Ectodermal cell (in vitro differentiated cells): ENCODE measurements at regions not wholly inside any gene's neighbourhood (a gene's known extent, or its start where the extent isn't known, plus 50 kb on each side); places are given as distances from the start of the nearest gene placed in this dataset.

Experiments
- H3K27ac ChIP-seq: 2 replicates; pipeline ENCODE4 v1.7.0; 2013; ENCODE audit warnings: mild to moderate bottlenecking, low read depth, low read length; ENCODE audit not compliant: insufficient read depth, poor library complexity, severe bottlenecking
- H3K27me3 ChIP-seq: 2 replicates; pipeline ENCODE4 v1.7.0; 2013; ENCODE audit warnings: mild to moderate bottlenecking, low read length; ENCODE audit not compliant: insufficient read depth, control insufficient read depth, poor library complexity, severe bottlenecking
- H3K36me3 ChIP-seq: one replicate; pipeline ENCODE4 v1.7.0; 2013; ENCODE audit warnings: low read length; ENCODE audit not compliant: control insufficient read depth, insufficient read depth
- H3K4me1 ChIP-seq: one replicate; pipeline ENCODE4 v1.7.0; 2013; ENCODE audit warnings: low read length; ENCODE audit not compliant: control insufficient read depth, insufficient read depth
- H3K4me3 ChIP-seq: 2 replicates; pipeline ENCODE4 v1.7.0; 2013; ENCODE audit warnings: low read depth, low read length, control low read depth; ENCODE audit not compliant: insufficient read depth
- H3K9me3 ChIP-seq: 2 replicates; pipeline ENCODE4 v1.7.0; 2013; ENCODE audit warnings: mild to moderate bottlenecking, low read length, moderate library complexity; ENCODE audit not compliant: control insufficient read depth
- WGBS, 2 experiments: methylation state at CpG; one replicate each; pipeline ENCODE4 v1.1.7; 2013; ENCODE audit warnings: missing lambda C conversion rate in 2 of 2; 5-methylcytosine and 5-hydroxymethylcytosine counted together

- no peaks in the 10 kb centered on the region for H3K36me3 ChIP-seq
- no peak overlapping the region for H3K4me3 ChIP-seq
- no peaks in the 10 kb centered on the region for H3K27me3 ChIP-seq
- 92 to 94% methylated on average over 14 of the region's 14 CpGs for WGBS, 2 experiments
- H3K9me3 ChIP-seq: no peaks in the 10 kb centered on the region
- H3K4me1 ChIP-seq: peaks cover 3% of the 10 kb centered on the region
- H3K27ac ChIP-seq: no peak overlapping the region
Measured at GRCh38 chr2:2672249-2672648, 341.2 kb upstream of the MYT1L start.

DNA sequence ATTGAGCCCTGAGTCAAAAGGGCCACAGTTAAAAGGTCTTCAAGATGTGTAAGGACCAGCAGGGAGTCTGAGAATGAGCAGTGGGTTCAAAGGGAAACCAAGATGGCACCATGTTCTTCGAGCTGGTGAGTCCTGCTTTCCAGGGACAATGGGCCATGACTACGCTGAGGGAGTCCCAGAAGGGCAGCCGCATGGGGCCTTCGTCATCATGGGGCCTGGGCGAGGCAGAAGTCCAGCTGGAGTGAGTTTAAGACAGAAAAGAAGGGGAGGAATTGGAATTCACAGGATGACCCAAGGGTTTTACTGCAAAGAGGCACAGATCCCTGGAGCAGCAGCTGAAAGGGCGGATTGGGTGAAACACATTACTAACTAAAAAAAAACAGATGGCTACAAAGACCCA lies 340.8 kb upstream of the MYT1L start:
- Histone ChIP-seq H3K9me3 (no peaks in the 10 kb centered on the region), H3K4me3 (no peak overlapping the region), H3K27me3 (no peaks in the 10 kb centered on the region), H3K36me3 (no peaks in the 10 kb centered on the region), H3K4me1 (peaks cover 3% of the 10 kb centered on the region), H3K27ac (no peak overlapping the region)
- 88 to 94% methylated on average over 6 of the region's 6 CpGs for WGBS, 2 experiments

DNA sequence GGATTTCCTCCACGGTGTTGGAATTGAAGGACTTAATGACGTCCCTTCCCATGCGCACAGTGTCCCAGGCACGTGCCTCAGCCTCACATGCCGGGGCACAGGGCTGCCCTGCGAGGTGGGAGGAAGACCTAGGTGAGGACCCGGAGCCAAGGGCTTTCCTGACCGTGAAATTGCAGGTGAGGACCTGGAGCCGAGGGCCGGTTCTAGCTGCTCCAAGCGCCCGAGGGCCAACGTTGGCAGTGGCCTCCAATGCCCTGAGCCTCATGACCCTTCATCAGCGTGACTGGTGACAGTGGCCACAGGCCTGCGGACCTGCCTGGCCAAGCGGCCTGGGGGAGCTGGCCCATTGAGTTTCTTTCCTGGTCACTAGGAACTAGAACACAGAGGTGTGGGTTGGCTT lies 338.2 kb upstream of the MYT1L start:
- Histone ChIP-seq H3K4me1 (peaks cover 3% of the 10 kb centered on the region), H3K27me3 (no peaks in the 10 kb centered on the region), H3K27ac (no peak overlapping the region), H3K9me3 (no peaks in the 10 kb centered on the region), H3K4me3 (no peak overlapping the region), H3K36me3 (no peaks in the 10 kb centered on the region)
- 96% methylated on average over 16 of the region's 16 CpGs for WGBS, 2 experiments

GRCh38 chr2:2668681-2669265 lies 337.7 kb upstream of the MYT1L start:
- Histone ChIP-seq H3K4me3 (no peak overlapping the region), H3K9me3 (no peaks in the 10 kb centered on the region), H3K4me1 (peaks cover 3% of the 10 kb centered on the region), H3K27me3 (no peaks in the 10 kb centered on the region), H3K36me3 (no peaks in the 10 kb centered on the region), H3K27ac (no peak overlapping the region)
- WGBS, 2 experiments: 93 to 94% methylated on average over 21 of the region's 21 CpGs

- Histone ChIP-seq H3K36me3 (no peaks in the 10 kb centered on the region), H3K4me1 (peaks cover 3% of the 10 kb centered on the region)
- 94 to 95% methylated on average over 4 of the region's 4 CpGs for WGBS, 2 experiments
Measured at GRCh38 chr2:2667690-2668089, 336.6 kb upstream of the MYT1L start.

GRCh38 chr2:2665834-2666133 lies 334.7 kb upstream of the MYT1L start:
- no peaks in the 10 kb centered on the region for H3K36me3 ChIP-seq
- H3K27ac ChIP-seq: no peak overlapping the region
- H3K9me3 ChIP-seq: no peaks in the 10 kb centered on the region
- no peaks in the 10 kb centered on the region for H3K27me3 ChIP-seq
- H3K4me3 ChIP-seq: no peak overlapping the region
- 91 to 95% methylated on average over 12 of the region's 12 CpGs for WGBS, 2 experiments
- peaks cover 3% of the 10 kb centered on the region for H3K4me1 ChIP-seq

More at GRCh38 chr2:2667690-2668089, 336.6 kb upstream of the MYT1L start:
- H3K27ac ChIP-seq: no peak overlapping the region
- H3K9me3 ChIP-seq: no peaks in the 10 kb centered on the region
- no peaks in the 10 kb centered on the region for H3K27me3 ChIP-seq
- H3K4me3 ChIP-seq: no peak overlapping the region

- Histone ChIP-seq H3K9me3 (no peaks in the 10 kb centered on the region), H3K4me3 (no peak overlapping the region), H3K4me1 (no peaks in the 10 kb centered on the region), H3K27me3 (no peaks in the 10 kb centered on the region), H3K36me3 (no peaks in the 10 kb centered on the region), H3K27ac (no peak overlapping the region)
- 91 to 92% methylated on average over 28 of the region's 28 CpGs for WGBS, 2 experiments
Measured at GRCh38 chr2:2664989-2665833, 334.1 kb upstream of the MYT1L start.

DNA sequence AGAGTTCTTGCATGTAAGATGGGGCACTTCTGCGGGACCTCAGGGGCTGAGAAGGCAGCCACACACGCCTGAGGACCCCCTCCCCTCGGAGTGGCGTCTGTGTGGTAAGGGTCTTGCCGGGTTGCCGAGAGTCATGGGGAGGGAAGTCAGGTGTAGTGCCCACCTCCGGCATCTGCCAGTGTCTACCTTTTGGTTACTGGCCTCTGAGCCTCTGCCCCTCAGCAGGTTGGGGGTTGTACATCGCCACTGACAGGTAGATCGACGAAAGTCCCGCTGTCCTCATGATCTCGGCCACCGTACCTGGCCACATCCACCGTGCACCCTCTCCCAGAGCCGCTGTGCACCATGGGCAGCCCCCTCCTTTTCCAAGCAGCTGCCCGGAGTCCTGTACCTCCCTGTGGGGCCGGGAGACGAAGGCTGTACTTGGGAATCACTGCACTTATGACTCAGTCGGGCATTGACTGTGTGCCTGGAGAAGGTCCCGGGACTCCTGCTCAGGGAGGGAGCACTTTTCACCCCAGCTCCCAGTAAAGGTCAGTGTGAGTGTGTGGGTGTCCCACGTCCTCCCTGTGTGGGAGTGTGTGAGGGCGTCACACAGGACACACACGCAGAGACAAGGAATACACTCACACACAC lies 332.4 kb upstream of the MYT1L start:
- no peaks in the 10 kb centered on the region for H3K9me3 ChIP-seq
- H3K4me1 ChIP-seq: no peaks in the 10 kb centered on the region
- 91% methylated on average over 22 to 23 of the region's 23 CpGs for WGBS, 2 experiments
- H3K4me3 ChIP-seq: no peak overlapping the region
- H3K27ac ChIP-seq: no peak overlapping the region
- H3K27me3 ChIP-seq: no peaks in the 10 kb centered on the region
- H3K36me3 ChIP-seq: no peaks in the 10 kb centered on the region

- Histone ChIP-seq H3K27me3 (no peaks in the 10 kb centered on the region), H3K27ac (no peak overlapping the region), H3K4me1 (no peaks in the 10 kb centered on the region), H3K9me3 (no peaks in the 10 kb centered on the region), H3K36me3 (no peaks in the 10 kb centered on the region), H3K4me3 (no peak overlapping the region)
- 86 to 88% methylated on average over 9 of the region's 9 CpGs for WGBS, 2 experiments
Measured at GRCh38 chr2:2662847-2663356, 331.8 kb upstream of the MYT1L start.
